ENCODE measurements at regions not wholly inside any gene's neighbourhood (a gene's known extent, or its start where the extent isn't known, plus 50 kb on each side); places are given as distances from the start of the nearest gene placed in this dataset.

DNA sequence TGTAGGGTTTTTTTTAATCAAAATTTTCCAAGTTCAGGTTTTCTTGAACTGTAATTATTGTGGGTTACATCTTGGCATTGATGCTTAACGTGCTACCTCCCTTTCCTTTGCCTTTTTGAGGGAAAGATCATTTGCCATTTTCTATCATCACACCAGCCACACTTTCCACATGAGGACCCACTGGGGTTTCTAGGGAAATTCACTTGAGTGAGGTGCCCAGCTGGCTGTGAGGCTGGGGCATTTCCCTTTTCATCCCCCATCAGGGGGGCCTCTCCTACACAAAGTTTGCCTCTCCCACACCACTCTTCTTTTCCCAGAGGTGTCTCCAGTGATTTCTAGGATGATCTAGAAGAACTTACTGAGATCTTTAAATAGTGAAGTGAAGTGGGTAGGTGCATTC is 335.7 kb downstream of the BMP4 start:
- TF ChIP-seq, protein P1, sequence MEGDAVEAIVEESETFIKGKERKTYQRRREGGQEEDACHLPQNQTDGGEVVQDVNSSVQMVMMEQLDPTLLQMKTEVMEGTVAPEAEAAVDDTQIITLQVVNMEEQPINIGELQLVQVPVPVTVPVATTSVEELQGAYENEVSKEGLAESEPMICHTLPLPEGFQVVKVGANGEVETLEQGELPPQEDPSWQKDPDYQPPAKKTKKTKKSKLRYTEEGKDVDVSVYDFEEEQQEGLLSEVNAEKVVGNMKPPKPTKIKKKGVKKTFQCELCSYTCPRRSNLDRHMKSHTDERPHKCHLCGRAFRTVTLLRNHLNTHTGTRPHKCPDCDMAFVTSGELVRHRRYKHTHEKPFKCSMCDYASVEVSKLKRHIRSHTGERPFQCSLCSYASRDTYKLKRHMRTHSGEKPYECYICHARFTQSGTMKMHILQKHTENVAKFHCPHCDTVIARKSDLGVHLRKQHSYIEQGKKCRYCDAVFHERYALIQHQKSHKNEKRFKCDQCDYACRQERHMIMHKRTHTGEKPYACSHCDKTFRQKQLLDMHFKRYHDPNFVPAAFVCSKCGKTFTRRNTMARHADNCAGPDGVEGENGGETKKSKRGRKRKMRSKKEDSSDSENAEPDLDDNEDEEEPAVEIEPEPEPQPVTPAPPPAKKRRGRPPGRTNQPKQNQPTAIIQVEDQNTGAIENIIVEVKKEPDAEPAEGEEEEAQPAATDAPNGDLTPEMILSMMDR (IDR thresholded peaks at IDR 0.05), result no peak
- Mint-ChIP-seq H3K4me3 (no peak overlapping the region), H3K36me3 (no peaks in the 10 kb centered on the region), H3K4me1 (no peaks in the 10 kb centered on the region), H3K27ac (no peak overlapping the region), H3K9me3 (peaks cover 3 to 7% (median 5%) of the 10 kb centered on the region in 7 donors), H3K27me3 (ENCODE audit: low read depth in 3 of 3) (peaks cover 0 to 2% (median 0%) of the 10 kb centered on the region in 3 donors)
- Histone ChIP-seq H3K9me3 (replicated peaks in 1 of 2; ENCODE audit: control insufficient read depth in 1 of 2, insufficient read depth in 1 of 2, low read length in 2 of 2) (no peaks in the 10 kb centered on the region), H3K9ac (ENCODE audit: insufficient read depth, low read length, poor library complexity, severe bottlenecking) (no peak overlapping the region), H3K36me3 (replicated peaks in 1 of 2; ENCODE audit: control insufficient read depth in 1 of 2, insufficient read depth in 2 of 2, low read length in 2 of 2) (no peaks in the 10 kb centered on the region), H2AFZ (ENCODE audit: insufficient read depth, low read depth, low read length, poor library complexity, severe bottlenecking) (no peak overlapping the region), H3K27ac (ENCODE audit: low read depth in 1 of 2, low read length in 2 of 2) (no peak overlapping the region), H3K4me2 (replicated peaks; ENCODE audit: extremely low read depth, low read length, poor library complexity, severe bottlenecking) (no peak overlapping the region), H3K27me3 (ENCODE audit: control insufficient read depth in 2 of 2, insufficient read depth in 2 of 2, low read length in 2 of 2) (no peaks in the 10 kb centered on the region), H3K4me1 (ENCODE audit: control insufficient read depth in 1 of 2, insufficient read depth in 2 of 2, low read length in 2 of 2) (no peaks in the 10 kb centered on the region), H4K20me1 (ENCODE audit: insufficient read depth, low read length) (no peaks in the 10 kb centered on the region), H3K79me2 (ENCODE audit: insufficient read depth, low read length) (no peaks in the 10 kb centered on the region), H3K4me3 (replicated peaks in 1 of 3; ENCODE audit: low read depth in 2 of 3, low read length in 3 of 3) (no peak overlapping the region)
- intact Hi-C loops (cut with micrococcal nuclease), result no loop called here
- no peak for DNase-seq
- no CpG with 5 or more reads among the region's 1 CpG for WGBS (ENCODE audit: insufficient coverage)

DNA sequence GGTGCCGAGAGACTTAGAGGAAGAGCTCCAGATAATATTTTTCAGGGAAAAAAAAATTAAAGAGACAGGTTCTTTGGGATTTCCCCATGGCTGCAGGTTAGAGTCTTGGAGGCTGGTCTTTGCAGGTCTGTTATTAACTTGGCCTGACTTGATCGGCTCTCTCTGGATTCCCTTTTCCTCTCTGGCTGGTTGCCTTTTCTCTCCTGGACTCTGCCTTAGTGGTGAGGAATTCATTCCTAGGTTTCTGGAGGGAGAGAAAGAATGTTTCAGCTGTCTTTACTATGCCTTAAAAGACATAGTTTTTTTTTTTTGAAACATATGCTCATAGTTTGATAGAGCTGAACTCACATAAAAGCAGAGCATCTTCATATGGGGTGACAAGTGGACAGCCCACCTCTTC is 336.3 kb downstream of the BMP4 start:
- peaks cover 0 to 2% (median 0%) of the 10 kb centered on the region in 3 donors for H3K27me3 Mint-ChIP-seq (ENCODE audit: low read depth in 3 of 3)
- Histone ChIP-seq H3K36me3 (replicated peaks in 1 of 2; ENCODE audit: control insufficient read depth in 1 of 2, insufficient read depth in 2 of 2, low read length in 2 of 2) (no peaks in the 10 kb centered on the region), H3K4me1 (ENCODE audit: control insufficient read depth in 1 of 2, insufficient read depth in 2 of 2, low read length in 2 of 2) (no peaks in the 10 kb centered on the region), H3K4me2 (replicated peaks; ENCODE audit: extremely low read depth, low read length, poor library complexity, severe bottlenecking) (no peak overlapping the region), H4K20me1 (ENCODE audit: insufficient read depth, low read length) (no peaks in the 10 kb centered on the region), H2AFZ (ENCODE audit: insufficient read depth, low read depth, low read length, poor library complexity, severe bottlenecking) (no peak overlapping the region), H3K79me2 (ENCODE audit: insufficient read depth, low read length) (no peaks in the 10 kb centered on the region), H3K9ac (ENCODE audit: insufficient read depth, low read length, poor library complexity, severe bottlenecking) (no peak overlapping the region), H3K4me3 (replicated peaks in 1 of 3; ENCODE audit: low read depth in 2 of 3, low read length in 3 of 3) (no peak overlapping the region), H3K27ac (ENCODE audit: low read depth in 1 of 2, low read length in 2 of 2) (no peak overlapping the region), H3K9me3 (replicated peaks in 1 of 2; ENCODE audit: control insufficient read depth in 1 of 2, insufficient read depth in 1 of 2, low read length in 2 of 2) (no peaks in the 10 kb centered on the region), H3K27me3 (ENCODE audit: control insufficient read depth in 2 of 2, insufficient read depth in 2 of 2, low read length in 2 of 2) (no peaks in the 10 kb centered on the region)
- peaks cover 3 to 7% (median 5%) of the 10 kb centered on the region in 7 donors for H3K9me3 Mint-ChIP-seq
- WGBS (ENCODE audit: insufficient coverage), result no CpG with 5 or more reads among the region's 2 CpGs
- TF ChIP-seq, protein P1 (IDR thresholded peaks at IDR 0.05), result no peak
- H3K27ac Mint-ChIP-seq, result no peak overlapping the region
- H3K4me3 Mint-ChIP-seq, result no peak overlapping the region
- DNase-seq, result no peak
- no peaks in the 10 kb centered on the region for H3K4me1 Mint-ChIP-seq
- H3K36me3 Mint-ChIP-seq, result no peaks in the 10 kb centered on the region
- intact Hi-C loops (cut with micrococcal nuclease), result no loop called here

Data from CD14-positive monocyte (primary cell).